OCI-LY7 (cell line): ENCODE measurements at regions not wholly inside any gene's neighbourhood (a gene's known extent, or its start where the extent isn't known, plus 50 kb on each side); places are given as distances from the start of the nearest gene placed in this dataset.

ENCODE experiments used
- EZH2phosphoT487 ChIP-seq: fragments of 200-600 bp; sonication (generic); IDR thresholded peaks from 2 replicates; pipeline ENCODE4 v1.6.1; 2018; ENCODE audit warnings: low read depth, borderline replicate concordance, mild to moderate bottlenecking, mixed run types, antibody characterized with exemption, low read length, moderate library complexity, mixed read lengths
- TF ChIP-seq, protein P1 (sequence below): fragments of 200-600 bp; sonication (generic); conservative IDR thresholded peaks from 2 replicates; pipeline ENCODE4 v1.5.1; 2014; ENCODE audit warnings: mild to moderate bottlenecking, antibody characterized with exemption, low read length, moderate library complexity, mixed read lengths

DNA sequence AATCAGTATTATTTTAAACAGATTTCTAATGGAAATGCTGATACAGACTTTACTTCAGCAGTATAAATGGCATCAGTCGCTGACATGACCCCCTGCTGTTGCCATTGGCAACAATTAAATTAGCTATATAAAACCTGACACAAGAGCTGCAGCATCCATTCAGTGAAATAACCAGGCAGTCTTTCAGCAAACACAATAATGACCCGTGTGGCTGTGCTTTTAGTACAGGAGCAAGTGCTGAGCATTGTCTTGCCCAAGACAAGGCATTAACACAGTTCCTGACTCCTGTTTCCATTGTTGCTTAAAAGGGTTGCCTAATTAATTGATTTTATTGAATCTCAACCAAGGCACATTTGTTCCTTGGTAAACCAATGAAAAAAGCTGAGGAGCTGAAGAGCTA lies 382.1 kb downstream of the HACE1 start:
- TF ChIP-seq, protein P1, sequence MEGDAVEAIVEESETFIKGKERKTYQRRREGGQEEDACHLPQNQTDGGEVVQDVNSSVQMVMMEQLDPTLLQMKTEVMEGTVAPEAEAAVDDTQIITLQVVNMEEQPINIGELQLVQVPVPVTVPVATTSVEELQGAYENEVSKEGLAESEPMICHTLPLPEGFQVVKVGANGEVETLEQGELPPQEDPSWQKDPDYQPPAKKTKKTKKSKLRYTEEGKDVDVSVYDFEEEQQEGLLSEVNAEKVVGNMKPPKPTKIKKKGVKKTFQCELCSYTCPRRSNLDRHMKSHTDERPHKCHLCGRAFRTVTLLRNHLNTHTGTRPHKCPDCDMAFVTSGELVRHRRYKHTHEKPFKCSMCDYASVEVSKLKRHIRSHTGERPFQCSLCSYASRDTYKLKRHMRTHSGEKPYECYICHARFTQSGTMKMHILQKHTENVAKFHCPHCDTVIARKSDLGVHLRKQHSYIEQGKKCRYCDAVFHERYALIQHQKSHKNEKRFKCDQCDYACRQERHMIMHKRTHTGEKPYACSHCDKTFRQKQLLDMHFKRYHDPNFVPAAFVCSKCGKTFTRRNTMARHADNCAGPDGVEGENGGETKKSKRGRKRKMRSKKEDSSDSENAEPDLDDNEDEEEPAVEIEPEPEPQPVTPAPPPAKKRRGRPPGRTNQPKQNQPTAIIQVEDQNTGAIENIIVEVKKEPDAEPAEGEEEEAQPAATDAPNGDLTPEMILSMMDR: no peak
- TF ChIP-seq EZH2phosphoT487: no peak
